AG04450 (cell line): ENCODE measurements at regions not wholly inside any gene's neighbourhood (a gene's known extent, or its start where the extent isn't known, plus 50 kb on each side); places are given as distances from the start of the nearest gene placed in this dataset.

Experiments
- CTCF ChIA-PET: fragments of 300-600, 350-600 bp; formaldehyde crosslinking; extraction: SDS; loops from one replicate; lab custom pipeline; 2022; ENCODE audit warnings: antibody characterized with exemption, inconsistent platforms; lab: Charles Lee
- POLR2A ChIA-PET: fragments of 350-600 bp; formaldehyde crosslinking; extraction: SDS; loops from one replicate; lab custom pipeline; 2021; ENCODE audit warnings: antibody characterized with exemption, inconsistent platforms; lab: Yijun Ruan, JAX
- DNase-seq: peaks from one replicate; pipeline ENCODE4 v3.0.0-alpha.2; 2011; ENCODE audit warnings: low read depth, low spot score
- H3K27ac ChIP-seq: one replicate; pipeline ENCODE4 v1.5.1; 2012; ENCODE audit warnings: low read depth, low read length, control low read depth
- H3K27me3 ChIP-seq: one replicate; pipeline ENCODE4 v1.6.0; 2012; ENCODE audit warnings: low read length; ENCODE audit not compliant: control insufficient read depth, insufficient read depth
- H3K4me3 ChIP-seq: 2 replicates; pipeline ENCODE4 v1.5.1; 2011; ENCODE audit warnings: mild to moderate bottlenecking, low read depth, low read length, control low read depth
- H3K9me3 ChIP-seq: 2 replicates; pipeline ENCODE4 v1.5.1; 2012; ENCODE audit warnings: low read length; ENCODE audit not compliant: control insufficient read depth, insufficient read depth
- CTCF ChIP-seq: IDR thresholded peaks from 2 replicates; pipeline ENCODE4 v1.5.1; 2011; ENCODE audit warnings: low read depth, low read length, control low read depth, inconsistent platforms

GRCh38 chr2:102078773-102079172 lies 63.8 kb upstream of the IL1R1 start:
- ChIA-PET CTCF (interaction anchor here (0.7 kb wide), 1 partner anchor 277 kb away, joined by 3 read pairs; the partner anchor contains the start of gene IL18R1), POLR2A (no interaction called here)
- DNase-seq: no peak
- H3K4me3 ChIP-seq: no peak overlapping the region
- no peaks in the 10 kb centered on the region for H3K27me3 ChIP-seq
- H3K27ac ChIP-seq: no peak overlapping the region
- H3K9me3 ChIP-seq: no peaks in the 10 kb centered on the region
- TF ChIP-seq CTCF: no peak

- CTCF ChIA-PET: no interaction called here
- POLR2A ChIA-PET: no interaction called here
- no peak overlapping the region for H3K4me3 ChIP-seq
- H3K9me3 ChIP-seq: no peaks in the 10 kb centered on the region
- no peaks in the 10 kb centered on the region for H3K27me3 ChIP-seq
- TF ChIP-seq CTCF: no peak
- no peak for DNase-seq
- H3K27ac ChIP-seq: no peak overlapping the region
Measured at GRCh38 chr2:102080451-102081242, 61.9 kb upstream of the IL1R1 start.

- TF ChIP-seq CTCF: no peak
- DNase-seq: no peak
Measured at GRCh38 chr2:102081243-102081522, 61.4 kb upstream of the IL1R1 start.

GRCh38 chr2:102081606-102082005 lies 60.9 kb upstream of the IL1R1 start:
- Histone ChIP-seq H3K27ac (no peak overlapping the region), H3K9me3 (no peaks in the 10 kb centered on the region), H3K27me3 (no peaks in the 10 kb centered on the region), H3K4me3 (no peak overlapping the region)
- no peak for DNase-seq
- ChIA-PET CTCF (no interaction called here), POLR2A (no interaction called here)
- TF ChIP-seq CTCF: no peak

More at GRCh38 chr2:102081243-102081522, 61.4 kb upstream of the IL1R1 start:
- Histone ChIP-seq H3K9me3 (no peaks in the 10 kb centered on the region), H3K27ac (no peak overlapping the region), H3K4me3 (no peak overlapping the region), H3K27me3 (no peaks in the 10 kb centered on the region)
- CTCF ChIA-PET: no interaction called here
- POLR2A ChIA-PET: no interaction called here

- no peak for DNase-seq
- H3K27ac ChIP-seq: peak overlapping the region; percentile 66
- no peak for TF ChIP-seq CTCF
- H3K9me3 ChIP-seq: no peaks in the 10 kb centered on the region
- H3K27me3 ChIP-seq: no peaks in the 10 kb centered on the region
- ChIA-PET POLR2A (interaction anchor here (1.0 to 1.1 kb wide), 2 partner anchors 12 to 18 kb away, joined by 3 read pairs; no protein-coding TSS in a partner anchor), CTCF (interaction anchor here (1.0 to 1.4 kb wide), 2 partner anchors 8 to 158 kb away, joined by 3 to 4 read pairs; no protein-coding TSS in a partner anchor)
- no peak overlapping the region for H3K4me3 ChIP-seq
Measured at GRCh38 chr2:102082571-102083392, 59.8 kb upstream of the IL1R1 start.
